Activated CD8-positive, alpha-beta T cell treated with anti-CD3 and anti-CD28 coated beads, Interleukin-2, amount 10 ng/mL, durations not matched to agents 7 days and 5 days (primary cell): ENCODE measurements at regions not wholly inside any gene's neighbourhood (a gene's known extent, or its start where the extent isn't known, plus 50 kb on each side); places are given as distances from the start of the nearest gene placed in this dataset.
"Not testable (repeated sequence)": the region's sequence is repeated elsewhere in the genome, so short reads cannot be mapped to it uniquely, and the experiment has no call there.

Experiments
- ATAC-seq: fragments of 150-1000 bp; cut with Tn5 transposase; one replicate; pipeline ENCODE4 v1.10.0; 2021; ENCODE audit warnings: moderate library complexity
- CTCF ChIA-PET: fragments of 350-600 bp; sonication (Branson Sonifier 250); formaldehyde crosslinking; loops from one replicate; lab custom pipeline; 2021; ENCODE audit warnings: antibody characterized with exemption; lab: Charles Lee
- POLR2A ChIA-PET: fragments of 350-600 bp; sonication (Branson Sonifier 250); formaldehyde crosslinking; loops from one replicate; lab custom pipeline; 2021; ENCODE audit warnings: antibody characterized with exemption; lab: Charles Lee
- DNase-seq: peaks from one replicate; pipeline ENCODE4 v3.0.0-alpha.2; 2020
- H3K27ac Mint-ChIP-seq: one replicate; pipeline ENCODE4 v1.8.0; 2021; ENCODE audit warnings: mild to moderate bottlenecking, mixed read lengths
- H3K27me3 Mint-ChIP-seq: one replicate; pipeline ENCODE4 v1.8.0; 2021; ENCODE audit warnings: low read depth, mixed read lengths
- H3K36me3 Mint-ChIP-seq: one replicate; pipeline ENCODE4 v1.8.0; 2021; ENCODE audit warnings: low read depth, mixed read lengths
- H3K4me1 Mint-ChIP-seq: one replicate; pipeline ENCODE4 v1.8.0; 2021; ENCODE audit warnings: low read depth, mixed read lengths
- H3K4me3 Mint-ChIP-seq: one replicate; pipeline ENCODE4 v1.8.0; 2021; ENCODE audit warnings: mild to moderate bottlenecking, mixed read lengths
- H3K9me3 Mint-ChIP-seq: one replicate; pipeline ENCODE4 v1.8.0; 2022; ENCODE audit warnings: mixed read lengths; ENCODE audit not compliant: insufficient read depth

DNA sequence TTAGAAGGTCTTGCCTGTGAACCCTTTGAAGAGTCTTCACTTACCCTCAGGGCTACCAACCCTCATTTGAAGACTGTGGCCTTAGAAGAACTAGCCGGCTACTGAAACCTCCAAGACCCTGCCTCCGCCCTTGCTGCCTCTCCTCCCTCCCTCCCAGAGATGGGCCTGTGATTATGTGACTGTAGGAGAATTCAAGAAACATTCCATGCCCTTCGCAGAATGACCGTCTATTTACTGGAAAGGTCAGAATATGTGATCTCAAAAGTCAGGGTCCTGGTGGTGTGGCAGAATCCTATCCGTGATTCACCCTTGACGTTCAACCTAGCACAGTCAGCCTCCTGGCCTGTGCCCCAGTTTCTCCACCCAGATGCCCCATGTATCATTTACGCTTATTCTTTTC lies 109.6 kb downstream of the CTNND1 start:
- no peak overlapping the region for H3K27ac Mint-ChIP-seq
- ChIA-PET POLR2A (no interaction called here), CTCF (no interaction called here)
- peaks cover 17% of the 10 kb centered on the region for H3K4me1 Mint-ChIP-seq
- H3K9me3 Mint-ChIP-seq: no peaks in the 10 kb centered on the region
- no peak overlapping the region for H3K4me3 Mint-ChIP-seq
- no peak for DNase-seq
- H3K27me3 Mint-ChIP-seq: peaks cover 6% of the 10 kb centered on the region
- ATAC-seq: no peak
- no peaks in the 10 kb centered on the region for H3K36me3 Mint-ChIP-seq

- CTCF ChIA-PET: interaction anchor here (1.0 to 1.3 kb wide), 2 partner anchors 10 to 73 kb away, joined by 4 to 5 read pairs; no protein-coding TSS in a partner anchor
- peaks cover 9% of the 10 kb centered on the region for H3K27me3 Mint-ChIP-seq
- peaks cover 17% of the 10 kb centered on the region for H3K4me1 Mint-ChIP-seq
- POLR2A ChIA-PET: no interaction called here
- ATAC-seq (peak; percentile 53), DNase-seq (peak; percentile 29)
- H3K9me3 Mint-ChIP-seq: no peaks in the 10 kb centered on the region
- peak overlapping the region; percentile 70 for H3K27ac Mint-ChIP-seq
- H3K4me3 Mint-ChIP-seq: no peak overlapping the region
- no peaks in the 10 kb centered on the region for H3K36me3 Mint-ChIP-seq
Measured at GRCh38 chr11:57873196-57873911, 111.8 kb downstream of the CTNND1 start.

GRCh38 chr11:57874981-57875380 lies 113.4 kb downstream of the CTNND1 start:
- Mint-ChIP-seq H3K27ac (no peak overlapping the region), H3K36me3 (no peaks in the 10 kb centered on the region), H3K4me3 (no peak overlapping the region), H3K27me3 (peaks cover 9% of the 10 kb centered on the region), H3K4me1 (peaks cover 17% of the 10 kb centered on the region), H3K9me3 (no peaks in the 10 kb centered on the region)
- DNase-seq (no peak), ATAC-seq (no peak)
- ChIA-PET POLR2A (no interaction called here), CTCF (no interaction called here)

DNA sequence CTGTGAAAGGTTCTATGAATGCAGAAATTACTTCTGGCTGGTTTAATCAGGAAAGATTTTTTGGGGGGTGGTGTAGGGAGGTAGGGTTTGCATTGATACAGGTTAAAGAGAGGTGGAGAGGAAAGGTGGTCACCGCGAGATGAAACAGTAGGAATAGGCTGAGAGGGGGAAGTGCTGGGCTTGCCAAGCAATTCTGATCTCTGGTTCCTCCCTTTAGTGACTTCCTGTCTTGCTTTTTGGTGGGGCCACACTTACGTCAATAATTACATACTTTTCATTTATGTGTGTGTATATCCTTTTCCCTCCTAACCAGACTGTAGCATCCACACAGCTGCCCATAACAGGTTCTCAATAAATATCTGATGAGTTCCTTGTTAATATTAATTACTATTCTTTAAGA lies 120.0 kb downstream of the CTNND1 start:
- Mint-ChIP-seq H3K9me3 (no peaks in the 10 kb centered on the region), H3K27me3 (peaks cover 7% of the 10 kb centered on the region), H3K4me3 (no peak overlapping the region), H3K36me3 (no peaks in the 10 kb centered on the region), H3K27ac (peak overlapping the region; percentile 7), H3K4me1 (peaks cover 15% of the 10 kb centered on the region)
- CTCF ChIA-PET: no interaction called here
- no peak for ATAC-seq
- POLR2A ChIA-PET: no interaction called here
- DNase-seq: no peak

GRCh38 chr11:57883630-57884029 lies 122.0 kb downstream of the CTNND1 start:
- POLR2A ChIA-PET: interaction anchor here (0.7 kb wide), 1 partner anchor 39 kb away, joined by 3 read pairs; no protein-coding TSS in a partner anchor
- no peak overlapping the region for H3K27ac Mint-ChIP-seq
- CTCF ChIA-PET: interaction anchor here (1.3 kb wide), 1 partner anchor 10 kb away, joined by 5 read pairs; no protein-coding TSS in a partner anchor
- H3K27me3 Mint-ChIP-seq: peaks cover 4% of the 10 kb centered on the region
- no peaks in the 10 kb centered on the region for H3K36me3 Mint-ChIP-seq
- DNase-seq: no peak
- no peaks in the 10 kb centered on the region for H3K9me3 Mint-ChIP-seq
- no peak for ATAC-seq
- peaks cover 15% of the 10 kb centered on the region for H3K4me1 Mint-ChIP-seq
- H3K4me3 Mint-ChIP-seq: no peak overlapping the region

DNA sequence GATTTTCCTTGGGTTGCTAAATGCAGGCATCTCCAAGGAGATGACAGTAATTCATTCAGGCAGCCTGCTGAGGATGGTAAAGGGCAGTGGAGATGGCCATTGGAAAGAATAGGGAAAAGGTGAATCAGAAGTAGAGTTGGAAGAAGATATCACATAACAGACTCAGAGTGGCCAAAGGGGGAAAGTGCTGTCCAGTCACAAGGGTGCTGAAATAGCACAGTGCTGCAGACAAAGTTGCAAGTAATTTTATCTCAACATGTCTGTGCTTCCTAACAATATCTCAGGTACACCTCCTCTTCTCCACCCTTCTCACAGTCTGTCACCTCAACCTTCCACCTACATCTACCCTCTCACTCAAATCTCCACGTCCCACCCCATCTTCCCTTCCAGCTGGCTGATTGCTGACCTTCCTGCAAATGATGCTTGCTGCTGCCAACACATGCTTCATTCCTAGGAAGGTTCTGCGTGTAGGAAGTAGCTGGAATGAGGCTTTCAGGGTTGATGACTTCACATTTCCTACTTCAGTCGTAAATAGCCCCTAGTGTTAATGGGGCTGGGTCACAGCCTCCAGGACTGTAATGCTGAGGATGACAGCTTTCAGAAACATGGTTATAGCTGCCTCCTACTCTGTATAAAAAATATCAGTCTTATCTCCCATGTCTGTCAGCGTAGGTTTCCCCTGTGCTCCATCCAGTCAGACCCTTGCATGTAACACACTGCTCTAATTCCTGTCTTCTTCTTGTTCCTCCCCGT lies 123.9 kb downstream of the CTNND1 start:
- H3K27ac Mint-ChIP-seq: no peak overlapping the region
- H3K4me1 Mint-ChIP-seq: peaks cover 15% of the 10 kb centered on the region
- CTCF ChIA-PET: no interaction called here
- no peak for ATAC-seq
- no peaks in the 10 kb centered on the region for H3K9me3 Mint-ChIP-seq
- peak; percentile 41 for DNase-seq
- H3K36me3 Mint-ChIP-seq: no peaks in the 10 kb centered on the region
- no peak overlapping the region for H3K4me3 Mint-ChIP-seq
- POLR2A ChIA-PET: no interaction called here
- peaks cover 6% of the 10 kb centered on the region for H3K27me3 Mint-ChIP-seq

- CTCF ChIA-PET: no interaction called here
- Mint-ChIP-seq H3K36me3 (no peaks in the 10 kb centered on the region), H3K4me3 (no peak overlapping the region), H3K4me1 (no peaks in the 10 kb centered on the region), H3K27ac (no peak overlapping the region), H3K9me3 (no peaks in the 10 kb centered on the region), H3K27me3 (peaks cover 14% of the 10 kb centered on the region)
- POLR2A ChIA-PET: no interaction called here
- DNase-seq (no peak), ATAC-seq (no peak)
Measured at GRCh38 chr11:57888386-57888785, 126.8 kb downstream of the CTNND1 start.

- ChIA-PET CTCF (no interaction called here), POLR2A (no interaction called here)
- peaks cover 10% of the 10 kb centered on the region for H3K27me3 Mint-ChIP-seq
- H3K9me3 Mint-ChIP-seq: no peaks in the 10 kb centered on the region
- no peak overlapping the region for H3K4me3 Mint-ChIP-seq
- DNase-seq: no peak
- H3K27ac Mint-ChIP-seq: no peak overlapping the region
- H3K4me1 Mint-ChIP-seq: no peaks in the 10 kb centered on the region
- no peaks in the 10 kb centered on the region for H3K36me3 Mint-ChIP-seq
- no peak for ATAC-seq
Measured at GRCh38 chr11:57890521-57890920, 128.9 kb downstream of the CTNND1 start.

- ATAC-seq, H3K4me3 Mint-ChIP-seq, DNase-seq, H3K9me3 Mint-ChIP-seq, H3K4me1 Mint-ChIP-seq, H3K27ac Mint-ChIP-seq, CTCF ChIA-PET, POLR2A ChIA-PET, H3K36me3 Mint-ChIP-seq: not testable (repeated sequence)
- peaks cover 13% of the 10 kb centered on the region for H3K27me3 Mint-ChIP-seq
Measured at GRCh38 chr11:57893200-57893599, 130.5 kb upstream of the OR9Q1 start.

DNA sequence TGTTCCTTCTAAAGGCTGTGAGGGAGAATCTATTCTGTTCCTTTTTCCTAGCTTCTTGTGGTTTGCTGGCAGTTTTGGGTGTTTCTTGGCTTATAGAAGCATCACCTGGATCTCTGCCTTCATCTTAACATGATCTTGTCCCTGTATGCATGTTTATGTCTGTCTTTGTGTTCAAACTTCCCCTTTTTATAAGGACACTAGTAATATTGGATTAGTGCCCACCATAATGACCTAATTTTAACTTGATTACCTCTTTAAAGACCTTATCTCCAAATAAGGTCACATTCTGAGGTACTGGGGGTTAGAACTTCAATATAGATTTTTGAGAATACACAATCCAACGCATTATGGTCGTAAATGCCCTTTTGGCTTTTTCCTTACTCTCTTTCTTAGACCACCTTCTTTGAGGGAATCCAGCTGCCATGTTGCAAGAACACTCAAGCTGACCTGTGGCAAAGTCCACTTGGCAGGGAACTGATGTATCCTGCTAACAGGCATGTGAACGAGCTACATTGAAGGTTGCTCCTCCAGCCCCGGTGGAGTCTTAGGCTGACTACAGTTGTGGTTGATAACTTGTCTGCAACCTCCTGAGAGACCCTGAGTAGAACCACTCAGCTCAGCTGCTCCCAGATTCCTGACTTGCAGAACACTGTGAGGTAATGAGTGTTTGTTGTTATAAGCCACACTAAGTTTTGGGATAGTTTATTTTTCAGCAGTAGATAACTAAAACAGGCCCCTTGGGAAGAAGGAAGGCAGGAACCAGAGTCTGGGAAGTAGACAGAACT lies 127.1 kb upstream of the OR9Q1 start:
- peaks cover 7% of the 10 kb centered on the region for H3K27me3 Mint-ChIP-seq
- no peaks in the 10 kb centered on the region for H3K9me3 Mint-ChIP-seq
- no peak overlapping the region for H3K27ac Mint-ChIP-seq
- no peaks in the 10 kb centered on the region for H3K4me1 Mint-ChIP-seq
- CTCF ChIA-PET: interaction anchor here (0.5 kb wide), 1 partner anchor 1164 kb away, joined by 3 read pairs; no protein-coding TSS in a partner anchor
- ATAC-seq: no peak
- no peaks in the 10 kb centered on the region for H3K36me3 Mint-ChIP-seq
- no peak overlapping the region for H3K4me3 Mint-ChIP-seq
- no peak for DNase-seq
- POLR2A ChIA-PET: no interaction called here

GRCh38 chr11:57899378-57899777 lies 124.3 kb upstream of the OR9Q1 start:
- Mint-ChIP-seq H3K4me1 (peaks cover 6% of the 10 kb centered on the region), H3K27ac (no peak overlapping the region), H3K27me3 (peaks cover 2% of the 10 kb centered on the region), H3K4me3 (no peak overlapping the region), H3K9me3 (no peaks in the 10 kb centered on the region), H3K36me3 (no peaks in the 10 kb centered on the region)
- CTCF ChIA-PET: no interaction called here
- DNase-seq (no peak), ATAC-seq (no peak)
- POLR2A ChIA-PET: no interaction called here

GRCh38 chr11:57900320-57900719 lies 123.4 kb upstream of the OR9Q1 start:
- Mint-ChIP-seq H3K4me1 (peaks cover 6% of the 10 kb centered on the region), H3K36me3 (no peaks in the 10 kb centered on the region), H3K27ac (no peak overlapping the region), H3K27me3 (peaks cover 2% of the 10 kb centered on the region), H3K4me3 (no peak overlapping the region), H3K9me3 (no peaks in the 10 kb centered on the region)
- ChIA-PET POLR2A (no interaction called here), CTCF (no interaction called here)
- ATAC-seq (no peak), DNase-seq (no peak)
